GM23338 (cell line): ENCODE measurements at regions not wholly inside any gene's neighbourhood (a gene's known extent, or its start where the extent isn't known, plus 50 kb on each side); places are given as distances from the start of the nearest gene placed in this dataset.

Experiments used
- ATAC-seq: fragments of 200-7000 bp; cut with Tn5 transposase; 3 replicates; pipeline ENCODE4 v1.9.1; 2020
- DNase-seq: peaks from one replicate; pipeline ENCODE4 v3.0.0-alpha.2; 2015; ENCODE audit warnings: low spot score
- H2AFZ ChIP-seq: fragments of 200-600 bp; sonication (generic); 2 replicates; pipeline ENCODE4 v1.8.0; 2016; ENCODE audit warnings: antibody characterized with exemption, mild to moderate bottlenecking, moderate library complexity
- H3F3A ChIP-seq: fragments of 200-600 bp; sonication (generic); replicated peaks from 2 replicates; pipeline ENCODE4 v1.8.0; 2017; ENCODE audit warnings: antibody characterized with exemption, mixed run types, low read depth
- H3K27ac ChIP-seq: fragments of 200-600 bp; sonication (generic); 2 replicates; pipeline ENCODE4 v1.6.1; 2016; ENCODE audit warnings: low read depth
- H3K27me3 ChIP-seq: fragments of 200-600 bp; sonication (generic); 2 replicates; pipeline ENCODE4 v1.8.0; 2016; ENCODE audit warnings: mild to moderate bottlenecking, mixed run types, moderate library complexity; ENCODE audit not compliant: insufficient read depth
- H3K36me3 ChIP-seq: fragments of 200-600 bp; sonication (generic); 2 replicates; pipeline ENCODE4 v1.8.0; 2016; ENCODE audit warnings: mild to moderate bottlenecking; ENCODE audit not compliant: insufficient read depth
- H3K4me1 ChIP-seq: fragments of 200-600 bp; sonication (generic); 2 replicates; pipeline ENCODE4 v1.8.0; 2016; ENCODE audit warnings: mild to moderate bottlenecking, moderate library complexity; ENCODE audit not compliant: insufficient read depth
- H3K4me2 ChIP-seq: fragments of 200-600 bp; sonication (generic); 2 replicates; pipeline ENCODE4 v1.7.1; 2017; ENCODE audit warnings: mixed run types
- H3K4me3 ChIP-seq: fragments of 200-600 bp; sonication (generic); 2 replicates; pipeline ENCODE4 v1.6.1; 2016; ENCODE audit warnings: mixed run types
- H3K79me2 ChIP-seq: fragments of 200-600 bp; sonication (generic); replicated peaks from 2 replicates; pipeline ENCODE4 v1.8.0; 2017; ENCODE audit warnings: mild to moderate bottlenecking; ENCODE audit not compliant: insufficient read depth
- H3K9me2 ChIP-seq: fragments of 200-600 bp; sonication (generic); 2 replicates; pipeline ENCODE4 v1.8.0; 2017; ENCODE audit not compliant: insufficient read depth
- H4K20me1 ChIP-seq: fragments of 200-600 bp; sonication (generic); replicated peaks from 2 replicates; pipeline ENCODE4 v1.8.0; 2017; ENCODE audit warnings: mild to moderate bottlenecking; ENCODE audit not compliant: insufficient read depth
- H3K27ac Mint-ChIP-seq: 2 replicates; pipeline ENCODE4 v1.8.0; 2020; ENCODE audit warnings: inconsistent platforms, mild to moderate bottlenecking, moderate library complexity, mixed read lengths
- H3K27me3 Mint-ChIP-seq: 3 replicates; pipeline ENCODE4 v1.8.0; 2022; ENCODE audit warnings: low read depth, mild to moderate bottlenecking, moderate library complexity, mixed read lengths, inconsistent platforms; ENCODE audit not compliant: insufficient read depth, poor library complexity
- H3K36me3 Mint-ChIP-seq: 3 replicates; pipeline ENCODE4 v1.8.0; 2021; ENCODE audit warnings: low read depth, mild to moderate bottlenecking, inconsistent platforms, moderate library complexity, mixed read lengths
- H3K4me1 Mint-ChIP-seq: 3 replicates; pipeline ENCODE4 v1.8.0; 2020; ENCODE audit warnings: mild to moderate bottlenecking, inconsistent platforms, mixed read lengths
- H3K4me3 Mint-ChIP-seq: 3 replicates; pipeline ENCODE4 v1.8.0; 2021; ENCODE audit warnings: moderate library complexity, mild to moderate bottlenecking, inconsistent platforms, mixed read lengths
- H3K9me3 Mint-ChIP-seq: 3 replicates; pipeline ENCODE4 v1.8.0; 2020; ENCODE audit warnings: moderate library complexity, mild to moderate bottlenecking, inconsistent platforms, mixed read lengths
- CREB1 ChIP-seq: fragments of 250-450 bp; sonication (Bioruptor Pico); IDR thresholded peaks from 2 replicates; pipeline ENCODE4 v1.5.0; 2020; ENCODE audit warnings: low read depth, mild to moderate bottlenecking, moderate library complexity
- EZH2 ChIP-seq: fragments of 200-600 bp; sonication (generic); IDR thresholded peaks from one replicate; pipeline ENCODE4 v1.8.0; 2017; ENCODE audit warnings: antibody characterized with exemption, mild to moderate bottlenecking, low read depth; ENCODE audit not compliant: unreplicated experiment
- EZH2phosphoT487 ChIP-seq: fragments of 200-600 bp; sonication (generic); IDR thresholded peaks from one replicate; pipeline ENCODE4 v1.8.1; 2018; ENCODE audit warnings: antibody characterized with exemption; ENCODE audit not compliant: unreplicated experiment
- NANOG ChIP-seq: IDR thresholded peaks from 2 replicates; pipeline ENCODE4 v1.6.1; 2016; ENCODE audit warnings: antibody characterized with exemption, borderline replicate concordance
- POLR2AphosphoS5 ChIP-seq: IDR thresholded peaks from 2 replicates; pipeline ENCODE4 v1.6.1; 2016; ENCODE audit warnings: antibody characterized with exemption, low read depth
- STAT1 ChIP-seq: IDR thresholded peaks from one replicate; pipeline ENCODE4 v1.6.1; 2016; ENCODE audit warnings: antibody characterized with exemption; ENCODE audit not compliant: unreplicated experiment
- ZNF114 ChIP-seq: fragments of 250-450 bp; sonication (Bioruptor Pico); IDR thresholded peaks from 2 replicates; pipeline ENCODE4 v1.5.0; 2020; ENCODE audit warnings: mild to moderate bottlenecking, moderate library complexity
- ZNF462 ChIP-seq: fragments of 250-450 bp; sonication (Bioruptor Pico); IDR thresholded peaks from 2 replicates; pipeline ENCODE4 v1.5.0; 2020; ENCODE audit warnings: mild to moderate bottlenecking, moderate library complexity

- TF ChIP-seq ZNF462 (CRISPR knock-in tag): no peak
- TF ChIP-seq EZH2phosphoT487: no peak
- TF ChIP-seq STAT1: no peak
- no peak for TF ChIP-seq ZNF114
- TF ChIP-seq CREB1: no peak
Observed at GRCh38 chr2:129891341-129892320, 87.8 kb upstream of the RAB6C start (continued).

- Mint-ChIP-seq H3K36me3 (no peaks in the 10 kb centered on the region), H3K27ac (no peak overlapping the region)
- ATAC-seq: no peak
- TF ChIP-seq ZNF462 (CRISPR knock-in tag) (no peak), EZH2 (no peak), POLR2AphosphoS5 (no peak), STAT1 (no peak), NANOG (no peak), ZNF114 (no peak), EZH2phosphoT487 (no peak)
Observed at GRCh38 chr2:129892360-129892759, 87.1 kb upstream of the RAB6C start.

More at GRCh38 chr2:129892360-129892759, 87.1 kb upstream of the RAB6C start:
- H3K36me3 ChIP-seq: no peaks in the 10 kb centered on the region
- H3K9me3 Mint-ChIP-seq: no peaks in the 10 kb centered on the region
- peaks cover 8% of the 10 kb centered on the region for H3K4me1 Mint-ChIP-seq
- H3K4me2 ChIP-seq: no peak overlapping the region
- H3K4me3 ChIP-seq: no peak overlapping the region
- H3F3A ChIP-seq: no peaks in the 10 kb centered on the region
- H3K4me1 ChIP-seq: peaks cover 3% of the 10 kb centered on the region
- H2AFZ ChIP-seq: no peak overlapping the region
- DNase-seq: peak; percentile 6
- H3K27me3 ChIP-seq: no peaks in the 10 kb centered on the region
- H3K27me3 Mint-ChIP-seq: peaks cover 2% of the 10 kb centered on the region
- H3K4me3 Mint-ChIP-seq: no peak overlapping the region
- no peaks in the 10 kb centered on the region for H4K20me1 ChIP-seq
- no peaks in the 10 kb centered on the region; the same call in none of the 2 replicates for H3K9me2 ChIP-seq
- H3K27ac ChIP-seq: no peak overlapping the region
- H3K79me2 ChIP-seq: no peaks in the 10 kb centered on the region
